Tibial nerve (tissue), 4 donors: ENCODE measurements at regions not wholly inside any gene's neighbourhood (a gene's known extent, or its start where the extent isn't known, plus 50 kb on each side); places are given as distances from the start of the nearest gene placed in this dataset.
A peak's percentile ranks its signal among the peaks of the same experiment; 100 is the strongest.

Experiments used
- DNase-seq, 2 donors: peaks; one replicate each; pipeline ENCODE4 v3.0.0-alpha.2; 2019; ENCODE audit warnings: low spot score in 2 of 2
- H3K27ac ChIP-seq, 4 donors: fragments of 200-600 bp; sonication (generic) in 3 of 4; one replicate each; pipeline ENCODE4 v1.5.1; 2017 to 2019; ENCODE audit warnings: mild to moderate bottlenecking in 1 of 4
- H3K27me3 ChIP-seq, 2 donors: fragments of 200-600 bp; sonication (generic) in 1 of 2; one replicate each; pipeline versions ENCODE4 v1.5.1 to v1.6.0; 2017 to 2019
- H3K36me3 ChIP-seq, 3 donors: fragments of 200-600 bp; sonication (generic); one replicate each; pipeline ENCODE4 v1.5.1; 2018 to 2019
- H3K4me1 ChIP-seq, 4 donors: fragments of 200-600 bp; sonication (generic) in 3 of 4; one replicate each; pipeline ENCODE4 v1.5.1; 2017 to 2019
- H3K4me3 ChIP-seq, 4 donors: fragments of 200-600 bp; sonication (generic) in 3 of 4; one replicate each; pipeline ENCODE4 v1.5.1; 2017 to 2019; ENCODE audit warnings: mild to moderate bottlenecking in 1 of 4, moderate library complexity in 1 of 4
- H3K9me3 ChIP-seq, 4 donors: fragments of 200-600 bp; sonication (generic) in 3 of 4; one replicate each; pipeline ENCODE4 v1.5.1; 2017 to 2019
- CTCF ChIP-seq, 5 experiments: fragments of 200-600 bp in 3 of 5; fragments of 450-650 bp in 2 of 5; sonication (generic) in 3 of 5; IDR thresholded peaks; one replicate each; pipeline ENCODE4 v1.5.1; 2016 to 2019; ENCODE audit warnings: antibody characterized with exemption in 5 of 5, mild to moderate bottlenecking in 3 of 5, moderate library complexity in 2 of 5
- EP300 ChIP-seq, 2 donors: sonication (generic); formaldehyde crosslinking; IDR thresholded peaks; one replicate each; pipeline ENCODE4 v1.6.1; 2017; ENCODE audit warnings: antibody characterized with exemption in 2 of 2, mild to moderate bottlenecking in 1 of 2
- POLR2A ChIP-seq, 2 donors: fragments of 450-650 bp; IDR thresholded peaks; one replicate each; pipeline ENCODE4 v1.6.1; 2017; ENCODE audit warnings: antibody characterized with exemption in 2 of 2, mild to moderate bottlenecking in 2 of 2, moderate library complexity in 2 of 2
- WGBS, 2 donors: methylation state at CpG; one replicate each; pipeline ENCODE4 v1.1.5; 2018; 5-methylcytosine and 5-hydroxymethylcytosine counted together

- no peaks in the 10 kb centered on the region for H3K9me3 ChIP-seq
- H3K27me3 ChIP-seq: no peaks in the 10 kb centered on the region
- H3K4me3 ChIP-seq: no peak overlapping the region
- 86 to 89% methylated on average over 6 of the region's 6 CpGs for WGBS, 2 donors
- peaks cover 5 to 37% (median 17%) of the 10 kb centered on the region in 4 donors for H3K4me1 ChIP-seq
- TF ChIP-seq POLR2A (IDR thresholded peaks at IDR 0.05) (no peak), EP300 (IDR thresholded peaks at IDR 0.05) (no peak), CTCF (IDR thresholded peaks at IDR 0.05) (no peak)
- H3K36me3 ChIP-seq: no peaks in the 10 kb centered on the region
- DNase-seq: no peak
- no peak overlapping the region for H3K27ac ChIP-seq
Measured at GRCh38 chr3:40873934-40874699, 325.2 kb upstream of the CTNNB1 start.

- H3K36me3 ChIP-seq: no peaks in the 10 kb centered on the region
- TF ChIP-seq EP300 (IDR thresholded peaks at IDR 0.05): no peak
- TF ChIP-seq POLR2A (IDR thresholded peaks at IDR 0.05): no peak
- no peak for TF ChIP-seq CTCF (IDR thresholded peaks at IDR 0.05)
- H3K4me1 ChIP-seq: peaks cover 5 to 44% (median 20%) of the 10 kb centered on the region in 4 donors
- no peak overlapping the region for H3K4me3 ChIP-seq
- H3K27me3 ChIP-seq: no peaks in the 10 kb centered on the region
- no peak overlapping the region for H3K27ac ChIP-seq
- no peak for DNase-seq
- H3K9me3 ChIP-seq: no peaks in the 10 kb centered on the region
- WGBS, 2 donors: 88 to 90% methylated on average over 1 of the region's 1 CpG
Measured at GRCh38 chr3:40875581-40875980, 323.7 kb upstream of the CTNNB1 start.

- no peak for DNase-seq
- H3K4me1 ChIP-seq: peaks cover 5 to 43% (median 20%) of the 10 kb centered on the region in 4 donors
- no peaks in the 10 kb centered on the region for H3K9me3 ChIP-seq
- TF ChIP-seq CTCF (IDR thresholded peaks at IDR 0.05): no peak
- TF ChIP-seq EP300 (IDR thresholded peaks at IDR 0.05): no peak
- no peak for TF ChIP-seq POLR2A (IDR thresholded peaks at IDR 0.05)
- WGBS, 2 donors: 67 to 68% methylated on average over 5 of the region's 5 CpGs
- no peak overlapping the region for H3K4me3 ChIP-seq
- no peaks in the 10 kb centered on the region for H3K27me3 ChIP-seq
- H3K27ac ChIP-seq: peak overlapping the region in 2 of 4 donors; percentile 33 to 78
- H3K36me3 ChIP-seq: no peaks in the 10 kb centered on the region
Measured at GRCh38 chr3:40876009-40876408, 323.3 kb upstream of the CTNNB1 start.

GRCh38 chr3:40876496-40876895, 322.8 kb upstream of the CTNNB1 start:
- no peaks in the 10 kb centered on the region for H3K9me3 ChIP-seq
- H3K36me3 ChIP-seq: no peaks in the 10 kb centered on the region
- H3K4me1 ChIP-seq: peaks cover 5 to 43% (median 20%) of the 10 kb centered on the region in 4 donors
- WGBS, 2 donors: 95 to 97% methylated on average over 2 of the region's 2 CpGs
- H3K4me3 ChIP-seq: no peak overlapping the region
- H3K27ac ChIP-seq: peak overlapping the region in 2 of 4 donors; percentile 33 to 78
- no peak for DNase-seq
- TF ChIP-seq CTCF (IDR thresholded peaks at IDR 0.05) (no peak), POLR2A (IDR thresholded peaks at IDR 0.05) (no peak), EP300 (IDR thresholded peaks at IDR 0.05) (no peak)
- H3K27me3 ChIP-seq: no peaks in the 10 kb centered on the region

GRCh38 chr3:40877631-40878463, 321.5 kb upstream of the CTNNB1 start:
- peak; percentile 44 to 61 for DNase-seq
- Histone ChIP-seq H3K4me1 (peaks cover 5 to 43% (median 20%) of the 10 kb centered on the region in 4 donors), H3K4me3 (no peak overlapping the region), H3K27me3 (no peaks in the 10 kb centered on the region), H3K9me3 (no peaks in the 10 kb centered on the region), H3K27ac (peak overlapping the region; percentile 19 to 88 (median 52)), H3K36me3 (no peaks in the 10 kb centered on the region)
- TF ChIP-seq EP300 (IDR thresholded peaks at IDR 0.05) (peak in 1 of 2 donors; percentile 98), CTCF (IDR thresholded peaks at IDR 0.05) (peak in 1 of 5 experiments; percentile 28), POLR2A (IDR thresholded peaks at IDR 0.05) (no peak)
- 8 to 14% methylated on average over 11 of the region's 11 CpGs for WGBS, 2 donors
